ENCODE measurements at regions not wholly inside any gene's neighbourhood (a gene's known extent, or its start where the extent isn't known, plus 50 kb on each side); places are given as distances from the start of the nearest gene placed in this dataset.
A peak's percentile ranks its signal among the peaks of the same experiment; 100 is the strongest.
"Not testable (repeated sequence)": the region's sequence is repeated elsewhere in the genome, so short reads cannot be mapped to it uniquely, and the experiment has no call there.

DNA sequence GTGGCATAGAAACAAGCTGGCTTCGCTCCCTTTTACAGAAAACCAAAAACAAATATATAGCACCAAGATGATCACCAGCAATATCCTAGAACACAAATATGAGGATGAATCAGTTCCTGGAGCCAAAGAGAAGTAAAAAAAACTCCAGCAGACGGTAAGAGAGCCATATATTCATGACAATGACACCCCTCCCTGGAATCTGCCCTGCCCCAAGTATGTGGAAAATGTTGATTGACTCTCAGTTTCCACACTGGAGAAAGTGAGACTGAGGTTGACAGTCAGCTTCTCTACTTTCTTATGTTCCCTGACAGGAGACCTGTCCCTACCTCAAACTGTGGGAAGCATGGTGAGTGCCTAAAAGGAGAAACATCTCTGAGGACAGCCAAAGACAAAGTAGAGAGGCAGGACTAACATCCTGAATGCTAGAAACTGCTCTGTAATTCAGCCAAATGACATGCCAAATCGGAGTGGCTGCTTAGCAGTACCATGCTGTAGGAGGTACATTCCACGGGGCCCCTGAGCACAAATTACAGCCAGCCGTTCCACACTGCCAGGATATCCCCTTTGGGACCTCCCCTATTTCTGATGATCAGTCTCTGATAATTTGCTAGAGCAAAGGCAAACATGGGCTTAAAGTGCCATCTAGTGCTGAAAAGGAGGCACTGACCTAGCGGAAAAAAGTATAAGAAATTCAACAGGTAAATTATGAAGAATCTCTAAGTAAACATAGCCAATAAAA is 424.0 kb upstream of the RGMB start:
- no peak for TF ChIP-seq JUND (IDR thresholded peaks at IDR 0.05; ENCODE audit: low read depth)
- in situ Hi-C loops (cut with HindIII; ENCODE audit: low pct_unique_long_range_greater_than_20kb, low sequenced_read_pairs), result no loop called here
- peak in 1 of 2 experiments; percentile 59 for DNase-seq (ENCODE audit: low read depth in 1 of 2, low spot score in 1 of 2)

DNA sequence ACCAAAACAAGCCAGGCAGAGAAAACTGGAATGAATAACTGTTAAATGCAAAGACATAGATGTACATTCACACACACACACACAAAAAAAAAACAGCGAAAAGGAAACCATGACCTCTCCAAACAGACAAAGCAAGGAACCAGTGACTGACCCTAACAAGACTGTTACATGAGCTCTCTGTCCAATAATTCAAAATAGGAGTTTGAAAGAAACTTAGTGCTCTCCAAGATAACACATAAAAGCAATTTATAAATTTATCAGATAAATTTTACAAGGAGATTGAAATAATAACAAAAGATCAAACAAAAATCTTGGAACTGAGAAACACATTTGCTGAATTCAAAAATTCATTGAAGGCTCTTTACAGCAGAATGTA is 423.5 kb upstream of the RGMB start:
- in situ Hi-C loops (cut with HindIII; ENCODE audit: low pct_unique_long_range_greater_than_20kb, low sequenced_read_pairs), result no loop called here
- no peak for TF ChIP-seq JUND (IDR thresholded peaks at IDR 0.05; ENCODE audit: low read depth)
- no peak for DNase-seq (ENCODE audit: low read depth in 1 of 2, low spot score in 1 of 2)

DNA sequence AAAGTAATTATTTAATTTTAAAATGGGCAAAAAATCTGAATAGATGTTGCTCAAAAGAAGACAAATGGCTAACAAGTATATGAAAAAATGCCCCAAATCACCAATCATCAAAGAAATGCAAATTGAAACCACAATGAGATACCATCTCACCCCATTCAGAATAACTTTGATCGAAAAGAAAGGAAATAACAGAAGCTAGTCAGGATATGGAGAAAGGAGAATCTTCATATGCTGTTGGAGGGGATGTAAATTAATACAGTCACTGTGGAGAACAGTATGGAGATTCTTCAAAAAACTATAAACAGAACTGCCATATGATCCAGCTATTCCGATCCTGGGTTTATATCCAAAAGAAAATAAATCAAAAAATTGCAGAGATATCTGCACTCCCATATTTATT is 418.5 kb upstream of the RGMB start:
- in situ Hi-C loops (cut with HindIII; ENCODE audit: low pct_unique_long_range_greater_than_20kb, low sequenced_read_pairs), result no loop called here
- TF ChIP-seq JUND (IDR thresholded peaks at IDR 0.05; ENCODE audit: low read depth), result no peak
- DNase-seq (ENCODE audit: low read depth in 1 of 2, low spot score in 1 of 2), result no peak

DNA sequence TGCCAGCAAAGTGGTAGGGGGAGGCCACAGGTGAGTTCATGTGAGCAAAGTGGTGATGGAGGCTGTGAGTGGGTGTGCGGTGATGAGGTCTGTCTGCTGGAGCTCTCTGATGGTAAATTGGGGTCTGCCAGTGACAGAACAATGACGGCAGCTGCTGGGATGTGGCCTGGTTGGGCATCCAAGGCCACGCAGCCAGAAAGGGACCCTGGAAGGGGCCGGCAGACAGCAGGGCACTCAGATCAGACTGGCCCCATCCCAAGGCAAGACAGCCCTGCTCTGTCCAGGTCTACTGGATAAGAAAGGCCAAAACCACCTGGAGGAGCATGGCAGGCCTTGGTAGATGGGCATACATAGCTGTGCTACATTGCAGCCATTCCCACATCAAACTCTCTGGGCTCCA is 412.9 kb upstream of the RGMB start:
- in situ Hi-C loops (cut with HindIII; ENCODE audit: low pct_unique_long_range_greater_than_20kb, low sequenced_read_pairs), result no loop called here
- no peak for TF ChIP-seq JUND (IDR thresholded peaks at IDR 0.05; ENCODE audit: low read depth)
- no peak for DNase-seq (ENCODE audit: low read depth in 1 of 2, low spot score in 1 of 2)

DNA sequence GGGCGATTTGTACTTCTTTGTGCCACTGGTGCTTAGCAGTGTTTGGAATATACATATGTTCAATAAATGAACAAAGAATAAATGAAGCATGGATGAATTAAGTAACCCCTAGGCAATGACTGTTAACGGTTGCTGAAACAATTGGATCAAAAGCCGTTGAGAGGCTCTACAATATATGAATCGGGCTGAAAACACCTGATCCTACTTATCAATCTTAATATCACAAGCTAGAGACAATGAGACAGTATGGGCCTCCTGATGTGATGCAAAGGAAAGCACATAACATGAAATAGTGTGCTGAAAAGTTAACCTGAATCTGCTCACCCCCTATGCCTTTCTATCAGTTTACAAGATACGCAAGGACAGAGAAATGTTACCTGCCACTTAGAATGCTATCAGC is 410.3 kb upstream of the RGMB start:
- in situ Hi-C loops (cut with HindIII; ENCODE audit: low pct_unique_long_range_greater_than_20kb, low sequenced_read_pairs), result no loop called here
- DNase-seq (ENCODE audit: low read depth in 1 of 2, low spot score in 1 of 2), result no peak
- no peak for TF ChIP-seq JUND (IDR thresholded peaks at IDR 0.05; ENCODE audit: low read depth)

DNA sequence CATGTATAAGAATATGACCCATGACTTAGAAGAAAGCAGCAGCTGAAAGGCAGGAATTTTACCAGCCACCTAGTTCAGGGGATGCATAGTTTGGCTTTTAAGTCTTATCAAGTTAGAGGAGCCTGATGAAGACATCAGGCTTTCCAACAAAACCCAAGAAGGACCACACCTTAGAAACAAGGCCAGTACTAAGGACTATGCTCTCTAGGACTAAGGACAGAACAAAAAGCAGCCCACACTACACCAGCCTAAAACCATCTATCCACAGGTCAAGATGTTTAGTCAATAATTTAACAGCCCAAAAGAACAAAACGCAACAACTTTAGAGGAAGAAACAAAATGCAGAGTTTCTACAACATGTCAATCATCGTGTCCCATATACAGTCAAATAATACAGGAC is 408.9 kb upstream of the RGMB start:
- no peak for TF ChIP-seq JUND (IDR thresholded peaks at IDR 0.05; ENCODE audit: low read depth)
- in situ Hi-C loops (cut with HindIII; ENCODE audit: low pct_unique_long_range_greater_than_20kb, low sequenced_read_pairs), result no loop called here
- DNase-seq (ENCODE audit: low read depth in 1 of 2, low spot score in 1 of 2), result no peak

DNA sequence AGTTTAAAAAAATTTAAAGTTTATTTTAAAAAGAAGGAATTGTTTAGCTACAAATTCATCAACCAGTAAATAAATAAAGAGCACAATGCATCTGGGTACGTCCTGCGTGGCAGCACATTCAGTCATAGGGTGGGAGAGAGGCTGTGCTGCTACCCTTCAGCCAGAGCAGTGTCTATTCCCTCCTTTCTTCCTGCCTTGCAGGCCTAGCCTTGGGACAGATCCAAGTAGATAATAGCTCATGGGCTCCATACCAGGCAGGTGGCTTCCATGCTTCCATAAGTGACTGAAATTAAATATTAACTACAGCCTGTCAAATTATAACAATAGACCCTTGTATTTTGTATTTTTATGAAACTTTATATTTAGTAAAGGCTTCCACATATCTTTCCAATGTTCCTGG is 408.3 kb upstream of the RGMB start:
- in situ Hi-C loops (cut with HindIII; ENCODE audit: low pct_unique_long_range_greater_than_20kb, low sequenced_read_pairs), result no loop called here
- TF ChIP-seq JUND (IDR thresholded peaks at IDR 0.05; ENCODE audit: low read depth), result no peak
- no peak for DNase-seq (ENCODE audit: low read depth in 1 of 2, low spot score in 1 of 2)

DNA sequence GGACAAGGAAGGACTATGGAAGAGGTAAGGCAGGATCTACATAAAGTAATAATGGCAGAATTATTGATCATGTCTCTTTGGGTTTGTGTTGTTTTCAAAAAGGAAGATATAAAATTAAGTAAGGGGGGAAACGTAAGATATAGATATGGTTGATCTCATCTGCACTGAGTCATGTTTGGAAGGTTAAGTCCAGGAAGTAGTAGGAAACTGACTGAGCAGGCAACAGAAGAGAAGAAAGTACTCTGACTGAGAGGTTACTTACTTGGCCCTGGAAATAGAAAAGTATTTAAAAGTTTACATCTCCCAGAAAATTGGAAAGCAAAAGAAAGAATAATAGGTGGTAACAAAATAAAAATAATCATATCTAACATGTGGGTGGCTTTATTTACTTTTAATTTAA is 405.3 kb upstream of the RGMB start:
- no peak for DNase-seq (ENCODE audit: low read depth in 1 of 2, low spot score in 1 of 2)
- in situ Hi-C loops (cut with HindIII; ENCODE audit: low pct_unique_long_range_greater_than_20kb, low sequenced_read_pairs), result no loop called here
- no peak for TF ChIP-seq JUND (IDR thresholded peaks at IDR 0.05; ENCODE audit: low read depth)

DNA sequence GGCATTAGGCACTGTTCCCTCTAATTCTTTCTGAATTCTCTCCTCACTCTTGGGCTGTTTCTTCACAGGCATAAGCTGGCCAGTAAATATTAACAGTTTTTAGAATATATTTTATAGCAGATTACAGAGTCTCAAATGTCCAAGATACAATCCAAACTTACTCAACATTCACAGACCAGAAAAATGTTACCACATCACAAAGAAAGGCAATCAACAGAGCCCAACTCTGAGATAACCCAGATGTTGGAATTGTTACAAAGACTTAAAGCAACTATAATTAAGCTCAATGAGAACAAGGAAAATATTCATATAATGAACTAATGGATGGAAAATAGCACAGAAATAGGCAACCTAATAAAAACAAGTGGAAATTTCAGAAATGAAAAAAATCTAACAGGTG is 401.1 kb upstream of the RGMB start:
- TF ChIP-seq JUND (IDR thresholded peaks at IDR 0.05; ENCODE audit: low read depth), result no peak
- in situ Hi-C loops (cut with HindIII; ENCODE audit: low pct_unique_long_range_greater_than_20kb, low sequenced_read_pairs), result no loop called here
- no peak for DNase-seq (ENCODE audit: low read depth in 1 of 2, low spot score in 1 of 2)

DNA sequence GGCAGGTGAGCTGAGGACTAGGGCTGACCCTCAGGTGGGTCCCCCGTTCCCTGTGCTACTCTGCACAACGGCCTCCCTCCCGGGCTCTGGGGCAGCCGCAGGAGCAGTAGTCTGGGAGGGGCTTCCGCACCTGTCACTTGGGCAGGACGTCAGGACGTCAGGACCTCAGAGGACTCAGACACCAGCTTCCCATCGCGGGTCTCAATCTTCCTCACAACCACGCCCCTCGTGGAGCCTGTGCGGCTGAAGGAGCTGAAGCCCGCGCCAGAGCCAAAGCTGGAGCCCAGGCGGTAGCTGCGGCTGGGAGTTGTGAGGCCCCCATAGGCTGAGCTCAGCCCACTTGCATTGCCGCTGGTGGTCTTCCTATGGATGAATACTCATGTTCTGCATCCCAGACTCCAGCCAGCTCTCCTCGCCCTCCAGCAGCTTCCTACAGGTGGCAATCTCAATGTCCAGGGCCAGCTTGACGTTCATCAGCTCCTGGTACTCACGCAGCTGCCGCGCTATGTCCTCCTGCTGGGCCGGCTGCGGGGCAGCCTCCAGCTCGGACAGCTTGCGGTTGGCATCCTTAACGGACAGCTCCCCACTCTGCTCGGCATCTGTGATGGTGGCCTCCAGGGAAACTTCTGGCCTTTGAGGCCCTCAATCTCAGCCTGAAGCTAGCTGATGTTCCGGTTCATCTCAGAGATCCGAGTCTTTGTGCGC is 381.4 kb upstream of the RGMB start:
- no peak for DNase-seq (ENCODE audit: low read depth in 1 of 2, low spot score in 1 of 2)
- in situ Hi-C loops (cut with HindIII; ENCODE audit: low pct_unique_long_range_greater_than_20kb, low sequenced_read_pairs), result no loop called here
- no peak for TF ChIP-seq JUND (IDR thresholded peaks at IDR 0.05; ENCODE audit: low read depth)

DNA sequence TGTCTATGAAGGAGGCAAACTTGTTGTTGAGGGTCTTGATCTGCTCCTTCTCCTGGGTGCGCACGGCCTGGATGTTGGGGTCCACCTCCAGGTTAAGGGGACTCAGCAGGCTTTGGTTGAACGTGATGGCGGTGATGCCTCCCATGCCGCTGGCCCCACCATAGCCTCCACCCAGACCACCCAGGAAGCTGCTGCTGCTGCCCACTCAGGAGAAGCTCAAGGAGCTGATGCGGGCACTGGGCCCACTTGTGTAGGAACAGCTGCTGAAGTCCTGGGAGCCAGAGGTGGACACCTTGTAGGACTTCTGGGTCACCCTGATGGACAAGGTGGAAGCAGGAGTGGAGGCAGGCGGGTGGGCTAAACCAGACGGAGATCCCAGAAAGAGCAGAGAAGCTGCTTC is 380.3 kb upstream of the RGMB start:
- DNase-seq (ENCODE audit: low read depth in 1 of 2, low spot score in 1 of 2); in situ Hi-C loops (cut with HindIII; ENCODE audit: low pct_unique_long_range_greater_than_20kb, low sequenced_read_pairs): not testable (repeated sequence)

DNA sequence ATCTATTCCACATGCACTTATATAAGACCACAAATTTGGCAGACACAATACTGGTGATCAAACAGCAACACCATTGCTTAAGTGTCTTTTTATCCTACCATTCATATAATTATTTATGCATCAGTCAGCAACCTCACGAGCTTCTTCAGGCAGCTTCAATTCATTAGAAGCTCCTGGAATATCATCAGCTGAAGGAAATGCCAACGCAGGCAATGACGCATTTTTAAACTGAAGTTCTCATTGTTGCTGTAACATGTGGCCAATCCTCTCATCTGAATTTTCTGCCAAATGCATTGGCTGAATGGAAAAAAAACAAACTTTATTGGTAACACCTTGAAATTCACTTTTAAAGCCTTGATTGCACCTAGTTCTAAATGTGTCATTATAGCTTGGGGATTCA is 376.4 kb upstream of the RGMB start:
- TF ChIP-seq JUND (IDR thresholded peaks at IDR 0.05; ENCODE audit: low read depth), result no peak
- no peak for DNase-seq (ENCODE audit: low read depth in 1 of 2, low spot score in 1 of 2)
- in situ Hi-C loops (cut with HindIII; ENCODE audit: low pct_unique_long_range_greater_than_20kb, low sequenced_read_pairs), result no loop called here

DNA sequence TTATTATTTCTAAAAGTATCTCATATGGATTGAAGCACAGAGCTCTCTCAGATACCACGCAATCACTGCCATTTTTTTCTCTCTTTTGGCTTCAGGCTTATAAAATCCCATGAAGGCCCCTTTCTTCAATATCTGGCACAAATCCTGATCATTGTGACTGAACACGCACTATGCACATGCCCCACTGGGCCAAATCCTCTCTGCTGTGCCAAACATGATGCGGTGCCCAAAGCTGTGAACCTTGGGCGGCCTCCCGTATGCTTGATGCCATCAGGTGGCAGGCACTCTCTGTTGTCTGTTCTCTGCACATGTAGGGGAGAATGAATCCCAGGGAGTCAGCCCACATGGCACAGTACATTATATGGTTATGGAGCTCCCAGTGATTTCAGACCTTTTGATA is 375.0 kb upstream of the RGMB start:
- TF ChIP-seq JUND (IDR thresholded peaks at IDR 0.05; ENCODE audit: low read depth), result no peak
- no peak for DNase-seq (ENCODE audit: low read depth in 1 of 2, low spot score in 1 of 2)
- in situ Hi-C loops (cut with HindIII; ENCODE audit: low pct_unique_long_range_greater_than_20kb, low sequenced_read_pairs), result no loop called here

DNA sequence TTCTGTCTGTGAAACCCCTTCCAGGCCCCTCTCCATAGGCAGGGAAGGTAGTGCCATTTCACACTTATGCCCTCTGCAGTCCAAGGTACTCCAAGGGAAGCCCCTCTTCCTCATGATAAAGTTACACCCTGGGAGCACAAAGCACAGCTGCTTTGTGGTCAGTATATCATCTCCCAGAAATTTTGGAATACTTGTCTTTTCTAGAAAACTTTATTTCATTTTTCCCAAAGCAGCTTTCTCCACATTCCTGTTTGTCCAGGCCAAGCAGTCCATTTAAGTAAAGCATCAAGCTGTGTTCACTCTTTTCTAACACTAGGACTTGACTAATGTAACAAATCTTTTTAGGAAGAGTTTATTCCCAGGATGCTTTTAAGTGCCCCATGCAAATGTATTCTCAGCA is 371.8 kb upstream of the RGMB start:
- in situ Hi-C loops (cut with HindIII; ENCODE audit: low pct_unique_long_range_greater_than_20kb, low sequenced_read_pairs), result no loop called here
- TF ChIP-seq JUND (IDR thresholded peaks at IDR 0.05; ENCODE audit: low read depth), result no peak
- DNase-seq (ENCODE audit: low read depth in 1 of 2, low spot score in 1 of 2), result no peak

Data from T47D (cell line).